HEK293 (cell line): ENCODE measurements at regions not wholly inside any gene's neighbourhood (a gene's known extent, or its start where the extent isn't known, plus 50 kb on each side); places are given as distances from the start of the nearest gene placed in this dataset.

Experiments
- CTCF ChIA-PET: fragments of 350-600 bp; formaldehyde crosslinking; extraction: SDS; loops from one replicate; lab custom pipeline; 2021; ENCODE audit warnings: antibody characterized with exemption; lab: Yijun Ruan, JAX
- POLR2A ChIA-PET: fragments of 300-600 bp; formaldehyde crosslinking; extraction: SDS; loops from one replicate; lab custom pipeline; 2020; ENCODE audit warnings: antibody characterized with exemption, inconsistent platforms; lab: Yijun Ruan, JAX
- H3K27ac ChIP-seq: fragments of 200-500 bp; sonication (Bioruptor generic); 2 replicates; pipeline ENCODE4 v1.5.1; 2014; ENCODE audit warnings: low read depth, low read length, control low read depth, inconsistent platforms; ENCODE audit errors: extremely low read depth
- H3K36me3 ChIP-seq, 2 experiments: fragments of 200-500 bp in 1 of 2; sonication (Bioruptor generic) in 1 of 2; 1 replicate in 1 of 2; 2 replicates in 1 of 2; pipeline ENCODE4 v1.5.1; 2014 to 2017; ENCODE audit warnings: inconsistent platforms in 2 of 2, low read length in 2 of 2; ENCODE audit not compliant: control insufficient read depth in 2 of 2, insufficient read depth in 1 of 2
- H3K4me1 ChIP-seq: fragments of 200-500 bp; sonication (Bioruptor generic); 2 replicates; pipeline ENCODE4 v1.5.1; 2014; ENCODE audit warnings: mild to moderate bottlenecking, low read length, inconsistent platforms; ENCODE audit not compliant: control insufficient read depth, insufficient read depth
- H3K4me3 ChIP-seq: 2 replicates; pipeline ENCODE4 v1.5.1; 2011; ENCODE audit warnings: low read depth, mild to moderate bottlenecking, control low read depth, low read length, moderate library complexity
- H3K9me3 ChIP-seq: fragments of 200-500 bp; sonication (Bioruptor generic); 2 replicates; pipeline ENCODE4 v1.5.1; 2014; ENCODE audit warnings: low read depth, low read length, inconsistent platforms; ENCODE audit not compliant: control insufficient read depth, insufficient read depth
- CTCF ChIP-seq: fragments of 450-650 bp; formaldehyde crosslinking; IDR thresholded peaks from 2 replicates; pipeline ENCODE4 v1.5.1; 2016; ENCODE audit warnings: missing biosample characterization, missing genetic modification characterization
- IKZF3 ChIP-seq: fragments of 450-650 bp; IDR thresholded peaks from 2 replicates; pipeline ENCODE4 v1.5.0; 2018; ENCODE audit warnings: missing biosample characterization, mild to moderate bottlenecking, missing genetic modification characterization, moderate library complexity
- ZNF248 ChIP-seq: fragments of 450-650 bp; formaldehyde crosslinking; IDR thresholded peaks from 2 replicates; pipeline ENCODE4 v1.5.1; 2017; ENCODE audit warnings: missing biosample characterization, missing genetic modification characterization
- ZNF488 ChIP-seq: fragments of 450-650 bp; formaldehyde crosslinking; IDR thresholded peaks from 2 replicates; pipeline ENCODE4 v1.5.1; 2016; ENCODE audit warnings: missing biosample characterization, missing genetic modification characterization
- ZNF654 ChIP-seq: fragments of 450-650 bp; formaldehyde crosslinking; IDR thresholded peaks from 2 replicates; pipeline ENCODE4 v1.5.1; 2016; ENCODE audit warnings: low read depth, missing biosample characterization, missing genetic modification characterization
- TF ChIP-seq, protein P1 (sequence below): fragments of 450-650 bp; formaldehyde crosslinking; IDR thresholded peaks from 2 replicates; pipeline ENCODE4 v1.5.1; 2016; ENCODE audit warnings: missing biosample characterization, missing genetic modification characterization

- Histone ChIP-seq H3K27ac (no peak overlapping the region), H3K4me3 (no peak overlapping the region), H3K4me1 (no peaks in the 10 kb centered on the region), H3K9me3 (no peaks in the 10 kb centered on the region; the same call in 1 of the 2 replicates), H3K36me3 (no peaks in the 10 kb centered on the region)
- POLR2A ChIA-PET = no interaction called here
- TF ChIP-seq ZNF488 (tag by site-specific recombination) = no peak
- TF ChIP-seq CTCF (tag by site-specific recombination) = peak; percentile 72
- peak; percentile 61 for TF ChIP-seq IKZF3
- TF ChIP-seq, protein P1, sequence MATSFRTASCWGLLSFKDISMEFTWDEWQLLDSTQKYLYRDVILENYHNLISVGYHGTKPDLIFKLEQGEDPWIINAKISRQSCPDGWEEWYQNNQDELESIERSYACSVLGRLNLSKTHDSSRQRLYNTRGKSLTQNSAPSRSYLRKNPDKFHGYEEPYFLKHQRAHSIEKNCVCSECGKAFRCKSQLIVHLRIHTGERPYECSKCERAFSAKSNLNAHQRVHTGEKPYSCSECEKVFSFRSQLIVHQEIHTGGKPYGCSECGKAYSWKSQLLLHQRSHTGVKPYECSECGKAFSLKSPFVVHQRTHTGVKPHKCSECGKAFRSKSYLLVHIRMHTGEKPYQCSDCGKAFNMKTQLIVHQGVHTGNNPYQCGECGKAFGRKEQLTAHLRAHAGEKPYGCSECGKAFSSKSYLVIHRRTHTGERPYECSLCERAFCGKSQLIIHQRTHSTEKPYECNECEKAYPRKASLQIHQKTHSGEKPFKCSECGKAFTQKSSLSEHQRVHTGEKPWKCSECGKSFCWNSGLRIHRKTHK = no peak
- TF ChIP-seq ZNF248 (tag by site-specific recombination) = no peak
- peak; percentile 77 for TF ChIP-seq ZNF654 (tag by site-specific recombination)
- CTCF ChIA-PET = interaction anchor here (0.6 to 2.8 kb wide), 15 partner anchors 13 to 1905 kb away, joined by 3 to 20 read pairs (median 3); no protein-coding TSS in a partner anchor
Measured at GRCh38 chrX:76279007-76279406, 106.1 kb downstream of the PBDC1 start.
